CD4-positive, alpha-beta T cell treated with Interleukin-12 subunit alpha and Interleukin-12 subunit beta, for 1 hour (primary cell): ENCODE measurements at regions not wholly inside any gene's neighbourhood (a gene's known extent, or its start where the extent isn't known, plus 50 kb on each side); places are given as distances from the start of the nearest gene placed in this dataset.

Source experiments
- DNase-seq: peaks from one replicate; pipeline ENCODE4 v3.0.0-alpha.2; 2020

GRCh38 chr20:58087562-58087858, 140.9 kb downstream of the ANKRD60 start:
- DNase-seq = no peak

- peak; percentile 7 for DNase-seq
Measured at GRCh38 chr20:58086763-58087561, 141.5 kb downstream of the ANKRD60 start.

GRCh38 chr20:58084966-58085365, 143.5 kb downstream of the ANKRD60 start:
- DNase-seq = no peak

GRCh38 chr20:58084566-58084965, 143.9 kb downstream of the ANKRD60 start:
- DNase-seq = no peak

GRCh38 chr20:58081846-58082245, 146.6 kb downstream of the ANKRD60 start:
- no peak for DNase-seq

- no peak for DNase-seq
Measured at GRCh38 chr20:58078741-58079522, 149.5 kb downstream of the ANKRD60 start.

- no peak for DNase-seq
Measured at GRCh38 chr20:58077282-58077681, 151.2 kb downstream of the ANKRD60 start.

GRCh38 chr20:58076405-58076804, 152.0 kb downstream of the ANKRD60 start:
- DNase-seq = no peak

- DNase-seq = no peak
Measured at GRCh38 chr20:58075586-58076345, 152.7 kb downstream of the ANKRD60 start.

GRCh38 chr20:58073945-58074856, 154.3 kb downstream of the ANKRD60 start:
- DNase-seq = no peak

- no peak for DNase-seq
Measured at GRCh38 chr20:58072695-58073671, 155.5 kb downstream of the ANKRD60 start.

GRCh38 chr20:58071991-58072390, 156.5 kb downstream of the ANKRD60 start:
- no peak for DNase-seq

- DNase-seq = no peak
Measured at GRCh38 chr20:58071298-58071697, 157.2 kb downstream of the ANKRD60 start.

GRCh38 chr20:58070664-58071196, 157.7 kb downstream of the ANKRD60 start:
- DNase-seq = no peak

- no peak for DNase-seq
Measured at GRCh38 chr20:58069796-58070663, 158.4 kb downstream of the ANKRD60 start.

- DNase-seq = no peak
Measured at GRCh38 chr20:58069207-58069606, 159.2 kb downstream of the ANKRD60 start.

GRCh38 chr20:58065508-58066361, 162.7 kb downstream of the ANKRD60 start:
- DNase-seq = no peak

- DNase-seq = no peak
Measured at GRCh38 chr20:58064411-58065010, 163.9 kb downstream of the ANKRD60 start.

- no peak for DNase-seq
Measured at GRCh38 chr20:58059260-58059544, 169.3 kb downstream of the ANKRD60 start.
